DMS153 treated with DMSO at 0.1 percent for 48 hours (cell line): ENCODE measurements at regions not wholly inside any gene's neighbourhood (a gene's known extent, or its start where the extent isn't known, plus 50 kb on each side); places are given as distances from the start of the nearest gene placed in this dataset.

Experiments used
- DNase-seq: peaks from one replicate; lab custom pipeline; 2025; ENCODE audit not compliant: unreplicated experiment; lab: John Stamatoyannopoulos, UW

DNA sequence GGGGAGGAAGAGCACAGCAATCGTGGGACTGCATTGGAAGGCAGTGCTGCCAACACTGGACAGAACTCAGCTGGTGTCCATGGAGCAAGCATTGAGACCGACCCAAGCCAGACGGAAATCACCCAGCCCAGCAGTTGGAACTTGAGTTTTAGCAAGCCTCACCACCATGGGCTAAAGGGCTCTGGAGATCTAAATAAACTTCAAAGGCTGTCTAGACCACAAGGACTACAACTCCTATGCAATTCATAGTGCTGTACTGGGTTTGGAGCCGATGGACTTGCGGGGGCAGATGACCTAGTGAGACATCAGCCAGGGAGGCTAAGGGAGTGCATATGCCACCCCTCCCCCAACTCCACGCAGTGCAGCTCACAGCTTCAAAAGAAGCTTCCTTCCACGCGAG is 243.6 kb upstream of the SLC39A10 start:
- no peak for DNase-seq

DNA sequence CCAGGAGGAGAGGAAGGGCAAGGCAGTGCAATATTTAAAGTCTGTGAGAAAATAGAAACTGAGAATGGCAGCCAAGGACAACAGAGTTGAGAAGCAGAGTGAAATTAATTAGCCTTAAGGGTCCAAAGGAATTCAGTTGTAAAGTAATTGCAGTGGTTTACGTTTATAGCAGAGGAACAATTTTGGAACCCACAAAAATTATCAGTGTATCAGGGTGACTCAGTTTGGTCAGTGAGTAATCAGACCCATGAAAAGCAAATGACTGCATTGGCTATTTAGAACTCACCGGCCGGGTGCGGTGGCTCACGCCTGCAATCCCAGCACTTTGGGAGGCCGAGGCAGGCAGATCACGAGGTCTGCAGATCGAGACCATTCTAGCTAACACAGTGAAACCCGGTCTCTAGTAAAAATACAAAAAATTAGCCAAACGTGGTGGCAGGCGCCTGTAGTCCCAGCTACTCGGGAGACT is 245.8 kb upstream of the SLC39A10 start:
- DNase-seq, result no peak

DNA sequence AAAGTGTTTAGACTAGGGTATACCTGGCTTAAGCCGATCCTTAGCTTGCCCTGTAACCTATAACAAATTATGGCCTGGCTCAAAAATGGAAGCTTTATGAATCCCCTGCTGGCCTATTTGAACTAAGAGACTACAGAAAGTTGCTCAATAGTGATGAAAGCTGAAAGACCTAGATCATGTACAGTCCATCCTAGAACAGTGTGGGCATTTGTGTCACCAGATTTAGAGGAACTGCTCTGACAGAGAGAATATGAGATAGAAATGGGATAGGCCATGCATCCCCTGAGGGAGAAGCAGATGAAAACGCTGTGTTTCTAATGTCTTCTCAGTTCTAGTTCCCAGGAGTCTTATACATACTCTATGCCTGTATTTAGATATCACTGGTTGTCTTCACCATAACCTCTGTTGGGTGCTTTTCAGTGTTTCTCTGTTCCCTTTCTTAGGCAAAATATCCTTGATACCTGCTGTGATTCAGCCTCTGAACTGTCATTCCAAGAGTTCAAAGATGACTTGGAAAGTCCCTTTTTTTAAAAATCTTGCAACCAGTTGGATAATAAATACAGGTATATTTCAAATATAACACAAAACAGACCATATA is 246.9 kb upstream of the SLC39A10 start:
- no peak for DNase-seq

DNA sequence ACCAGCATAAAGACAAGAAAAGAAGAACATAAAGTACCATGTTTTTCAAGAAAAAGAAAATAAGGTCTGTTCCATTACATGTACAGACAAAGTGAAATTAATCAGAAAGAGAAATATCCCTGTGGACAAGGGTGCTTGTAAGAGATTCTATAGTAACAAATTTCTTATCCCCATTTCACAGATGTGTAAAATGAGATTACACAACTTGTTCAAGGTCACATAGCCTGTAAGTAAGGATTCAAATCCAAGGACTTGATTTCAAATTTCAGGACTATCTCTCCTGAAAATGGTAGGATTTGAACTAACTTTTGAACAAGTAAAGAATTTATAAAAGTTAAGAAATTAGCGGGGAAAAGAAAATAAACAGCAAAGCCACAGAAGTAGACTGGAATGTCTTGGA is 248.2 kb upstream of the SLC39A10 start:
- no peak for DNase-seq

DNA sequence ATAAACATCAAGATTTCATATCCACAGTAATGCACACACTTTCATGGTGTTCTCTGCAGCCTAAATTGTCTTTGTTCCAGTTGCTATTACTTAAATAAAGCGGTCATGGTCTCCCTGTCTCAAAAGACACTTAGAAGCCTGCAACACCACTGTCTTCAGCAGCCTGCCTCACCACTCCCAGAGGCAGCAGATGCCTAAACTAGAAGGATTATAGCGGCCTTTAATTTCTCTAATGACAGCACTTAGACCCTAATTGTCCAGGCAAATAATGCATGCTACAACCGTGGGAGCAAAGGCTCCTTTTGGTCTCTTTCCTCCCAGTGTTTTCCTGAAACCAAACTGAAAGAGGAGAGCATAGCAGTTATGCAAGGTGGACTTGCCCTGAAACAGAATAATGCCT is 248.8 kb upstream of the SLC39A10 start:
- DNase-seq, result no peak

DNA sequence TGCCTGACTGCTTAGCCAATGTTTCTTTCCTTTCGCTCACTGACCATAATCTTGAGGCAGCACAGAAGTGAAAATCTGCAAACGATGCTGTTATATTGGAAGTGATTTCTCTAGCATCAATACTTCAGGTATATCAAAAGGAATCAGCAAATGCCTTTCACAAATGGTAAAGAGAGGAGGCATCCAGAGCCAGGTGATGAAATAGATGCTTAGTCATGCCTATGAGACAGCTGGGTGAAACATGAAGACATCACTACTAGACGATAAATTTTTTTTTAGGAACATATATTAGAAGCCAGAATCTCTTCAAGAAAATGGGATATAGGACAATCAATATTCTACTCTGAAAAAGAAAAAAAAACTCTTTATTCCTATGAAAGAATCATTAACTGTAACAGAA is 249.2 kb upstream of the SLC39A10 start:
- no peak for DNase-seq

DNA sequence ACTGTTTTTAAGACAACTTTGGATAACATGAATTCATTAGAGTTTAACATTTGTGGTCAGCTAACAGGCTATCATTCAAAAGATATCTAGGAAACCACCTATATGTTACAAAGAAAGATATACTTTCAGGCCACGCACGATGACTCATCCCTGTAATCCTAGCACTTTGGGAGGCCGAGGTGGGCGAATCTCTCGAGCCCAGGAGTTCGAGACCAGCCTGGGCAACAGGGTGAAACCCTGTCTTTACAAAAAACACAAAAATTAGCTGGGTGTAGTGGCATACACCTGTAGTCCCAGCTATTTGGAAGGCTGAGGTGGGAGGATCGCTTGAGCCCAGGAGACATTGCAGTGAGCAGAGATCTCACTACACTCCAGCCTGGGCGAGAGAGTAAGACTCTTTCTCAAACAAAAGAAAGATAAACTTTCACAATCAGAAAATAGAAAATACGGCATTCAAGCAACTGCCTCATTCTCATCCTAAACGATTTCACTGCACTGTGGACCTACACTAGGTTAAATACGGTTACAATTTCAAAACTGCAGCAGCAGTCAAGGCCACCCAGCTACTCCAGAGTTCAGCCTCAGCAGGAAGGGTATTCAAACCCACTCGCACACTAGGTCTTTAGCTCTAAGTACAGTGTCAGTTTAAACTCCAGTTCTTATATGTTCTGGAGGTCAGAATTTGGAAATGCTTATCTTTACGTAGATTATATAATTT is 250.0 kb upstream of the SLC39A10 start:
- DNase-seq, result no peak

DNA sequence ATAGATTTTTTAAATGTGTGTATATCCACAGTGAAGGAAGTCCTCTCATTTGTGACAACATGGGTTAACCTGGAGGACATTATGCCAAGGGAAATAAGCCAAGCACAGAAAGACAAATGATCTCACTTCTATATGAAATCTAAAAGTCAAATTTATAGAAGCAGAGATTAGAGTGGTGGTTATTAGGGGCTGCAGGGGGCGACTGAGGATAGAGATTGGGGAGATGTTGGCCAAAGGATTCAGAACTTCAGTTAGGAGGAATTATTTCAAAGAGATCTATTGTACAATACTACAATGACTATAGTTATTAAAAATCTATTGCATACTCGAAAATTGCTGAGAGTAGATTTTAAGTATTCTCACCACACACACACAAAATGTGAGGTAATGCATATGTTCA is 252.4 kb upstream of the SLC39A10 start:
- DNase-seq, result no peak

DNA sequence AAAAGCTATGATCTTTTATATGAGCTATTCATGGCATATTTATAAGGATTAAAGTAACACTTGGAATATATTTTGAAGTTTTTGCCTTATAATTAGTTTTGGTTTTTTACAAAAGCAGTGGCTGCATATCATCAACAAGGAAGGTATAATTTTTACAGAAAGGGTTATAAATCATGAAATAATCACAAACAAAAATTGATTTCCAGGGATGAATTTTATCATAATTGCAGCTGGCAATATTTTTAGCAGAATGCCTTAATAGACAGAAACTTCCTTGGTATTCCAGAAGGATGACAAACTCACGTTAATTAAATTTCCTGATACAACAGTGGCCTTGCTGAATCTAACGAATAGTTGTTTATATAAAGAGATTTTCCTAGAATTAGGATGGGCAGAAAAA is 260.5 kb upstream of the SLC39A10 start:
- DNase-seq, result no peak

DNA sequence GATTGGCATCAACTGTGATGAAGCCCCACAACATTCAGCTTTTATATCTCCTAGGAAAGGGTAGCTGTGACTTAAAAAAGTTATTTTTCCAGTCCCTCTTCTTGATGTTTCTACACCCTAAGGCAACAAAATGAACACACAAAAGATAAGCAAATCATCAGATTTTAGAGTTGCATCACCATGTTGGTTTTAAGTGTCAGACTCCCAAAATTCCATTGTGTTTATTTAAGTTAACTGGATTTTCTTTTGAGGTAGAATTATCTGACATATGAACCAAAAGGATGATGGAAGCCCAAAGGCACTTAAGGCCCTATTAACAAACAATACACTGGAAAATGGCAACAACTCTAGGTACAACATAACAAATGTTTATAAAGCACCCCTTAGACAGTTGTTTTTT is 261.7 kb upstream of the SLC39A10 start:
- no peak for DNase-seq

DNA sequence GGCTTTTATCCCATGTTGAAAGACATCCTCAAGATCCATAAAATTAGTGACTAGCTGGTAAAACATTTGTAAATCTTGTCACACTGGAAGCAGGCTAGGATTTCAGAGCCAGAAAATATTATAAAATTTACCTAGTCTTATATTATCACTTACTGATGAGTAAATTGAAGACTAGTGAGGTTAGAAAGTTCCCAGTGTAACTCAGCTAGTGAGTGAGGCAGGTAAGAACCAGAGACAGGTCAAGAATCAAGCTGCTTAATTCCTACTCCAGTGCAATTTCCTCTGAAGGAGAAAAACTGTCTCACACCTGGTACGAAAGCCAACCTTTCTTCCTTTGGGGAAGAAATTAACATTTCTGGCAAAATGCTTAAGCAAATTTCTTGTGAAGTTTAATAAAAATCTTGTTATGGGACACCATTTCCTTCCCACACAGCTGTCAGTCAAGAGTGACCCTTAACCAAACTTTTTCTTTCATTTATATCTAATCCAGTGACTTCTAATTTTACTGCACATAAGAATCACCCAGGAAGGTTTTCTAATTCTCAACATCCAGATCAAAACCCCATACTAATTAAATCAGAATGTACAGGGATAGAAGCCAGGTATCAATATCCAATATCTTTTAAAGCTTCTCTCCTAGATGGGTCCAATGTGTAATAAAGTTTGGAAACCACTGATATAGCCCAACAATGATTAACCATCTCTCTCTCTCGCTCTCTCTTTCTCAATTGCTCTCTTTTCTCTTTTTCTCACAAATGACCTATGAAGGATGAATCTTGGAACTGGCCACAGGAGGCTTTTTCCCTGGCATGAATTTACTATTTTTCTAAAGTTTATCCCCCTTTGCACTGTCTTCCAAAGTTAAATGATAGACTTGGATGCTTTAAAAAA is 264.3 kb upstream of the SLC39A10 start:
- DNase-seq, result no peak

DNA sequence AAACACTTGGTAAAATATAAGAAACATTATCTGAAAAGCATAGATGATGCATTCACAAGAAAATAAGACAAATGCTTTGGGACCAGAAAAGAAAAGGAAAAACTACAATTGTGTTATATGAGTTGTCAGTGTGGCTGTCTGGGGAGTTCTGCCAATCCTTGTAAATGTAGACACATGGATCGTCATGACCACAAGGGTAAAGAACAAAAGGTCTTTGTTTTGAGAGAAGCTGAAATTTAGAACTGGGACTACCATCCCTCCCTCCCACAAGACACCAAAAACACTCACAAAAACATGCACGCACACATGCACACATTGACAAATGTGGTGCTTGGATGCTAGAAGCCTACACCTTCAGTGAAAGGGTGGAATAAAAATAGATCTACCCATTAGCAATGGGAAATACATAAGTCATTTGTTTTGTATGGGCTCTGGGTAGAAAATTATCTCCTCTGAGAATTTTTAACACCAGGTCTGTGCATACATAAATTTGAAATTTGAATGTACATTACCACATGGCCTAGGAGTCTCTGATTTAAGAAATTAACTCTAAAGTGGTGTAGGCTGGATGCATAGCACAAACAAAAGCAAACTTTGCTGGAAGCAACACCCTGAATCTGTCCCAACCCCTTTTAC is 266.2 kb upstream of the SLC39A10 start:
- DNase-seq, result no peak

DNA sequence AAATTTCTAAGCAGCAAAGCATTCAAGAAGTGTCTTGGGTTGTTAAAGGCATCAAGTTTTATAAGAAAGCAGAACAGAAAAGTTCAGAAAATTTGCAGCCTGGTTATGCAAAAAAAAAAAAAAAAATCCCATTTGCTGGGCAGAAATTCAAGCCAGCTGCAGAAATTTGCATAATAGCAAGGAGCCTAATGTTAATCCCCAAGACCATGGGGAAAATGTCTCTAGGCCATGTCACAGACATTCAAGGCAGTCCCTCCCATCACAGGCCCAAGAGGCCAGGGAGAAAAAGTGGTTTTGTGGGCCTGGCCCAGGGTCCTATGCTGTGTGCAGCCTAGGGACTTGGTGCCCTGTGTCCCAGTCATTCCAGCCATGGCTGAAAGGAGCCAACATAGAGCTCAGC is 269.0 kb upstream of the SLC39A10 start:
- DNase-seq, result no peak

DNA sequence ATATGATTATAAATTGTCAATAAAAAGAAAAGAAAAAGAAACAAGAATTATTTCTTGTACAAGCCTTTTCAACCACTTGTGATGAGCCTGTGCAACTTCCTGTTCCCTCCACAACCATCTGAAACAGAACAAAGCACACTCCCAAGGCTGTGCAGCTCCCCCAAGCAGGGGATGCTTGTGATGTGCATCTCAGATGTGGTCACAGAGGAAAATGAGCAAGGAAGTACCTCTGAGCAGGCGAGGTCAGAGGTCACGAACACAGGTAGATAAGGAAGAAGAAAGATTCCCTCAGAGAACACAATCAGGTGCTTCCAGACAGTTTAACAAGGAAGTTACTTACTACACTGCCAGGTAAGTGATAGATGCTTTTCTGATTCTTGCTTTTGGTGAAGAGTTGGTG is 274.8 kb upstream of the SLC39A10 start:
- no peak for DNase-seq

DNA sequence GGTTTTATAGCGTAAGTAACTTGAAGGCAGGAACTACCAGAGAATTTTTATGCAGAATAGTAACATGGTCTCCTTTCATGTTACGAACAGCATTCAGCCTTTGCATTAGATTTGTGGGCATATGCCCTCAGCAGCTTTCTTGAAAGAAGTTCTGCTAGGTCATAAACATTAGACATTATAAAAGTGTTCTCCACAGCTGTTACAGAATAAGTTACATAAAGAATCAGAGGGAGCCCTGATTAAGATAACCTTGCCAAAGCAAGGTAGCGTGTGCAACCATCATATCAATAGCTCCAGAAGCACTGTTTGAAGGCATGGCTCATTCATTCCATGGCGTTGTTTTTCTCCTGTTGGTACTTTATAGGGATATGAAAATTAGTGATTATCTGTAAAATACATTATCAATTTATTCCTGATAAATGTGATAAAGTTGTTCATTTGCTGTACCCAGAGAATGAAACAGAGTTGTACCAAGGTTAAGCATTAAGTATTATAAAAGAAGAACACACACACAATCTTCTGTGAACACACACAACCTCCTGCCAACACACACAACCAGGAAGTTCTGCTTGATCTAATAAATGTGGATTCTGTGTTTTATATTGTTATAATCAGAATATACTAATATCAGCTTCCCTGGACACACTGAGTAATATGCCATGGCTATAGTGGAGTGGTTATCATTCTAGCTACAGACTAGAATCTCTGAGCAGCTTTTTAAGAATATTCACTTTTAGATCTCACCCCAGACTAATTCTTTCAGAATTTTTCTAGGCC is 286.7 kb upstream of the SLC39A10 start:
- no peak for DNase-seq

DNA sequence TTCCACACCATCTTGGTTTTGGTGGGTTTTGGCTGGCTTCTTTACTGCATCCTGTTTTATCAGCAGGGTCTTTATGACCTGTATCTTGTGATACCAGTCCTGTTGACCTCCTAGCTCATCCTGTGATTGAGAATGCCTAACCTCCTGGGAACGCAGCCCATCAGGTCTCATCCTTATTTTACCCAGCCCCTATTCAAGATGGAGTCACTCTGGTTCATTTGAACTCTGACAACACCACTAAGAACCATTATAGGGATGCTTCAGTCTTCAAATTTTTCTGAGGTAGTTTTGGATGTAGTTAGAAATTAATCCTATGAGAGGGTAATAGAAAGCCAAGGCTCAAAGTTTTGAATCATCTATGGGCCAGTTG is 287.8 kb upstream of the SLC39A10 start:
- no peak for DNase-seq

DNA sequence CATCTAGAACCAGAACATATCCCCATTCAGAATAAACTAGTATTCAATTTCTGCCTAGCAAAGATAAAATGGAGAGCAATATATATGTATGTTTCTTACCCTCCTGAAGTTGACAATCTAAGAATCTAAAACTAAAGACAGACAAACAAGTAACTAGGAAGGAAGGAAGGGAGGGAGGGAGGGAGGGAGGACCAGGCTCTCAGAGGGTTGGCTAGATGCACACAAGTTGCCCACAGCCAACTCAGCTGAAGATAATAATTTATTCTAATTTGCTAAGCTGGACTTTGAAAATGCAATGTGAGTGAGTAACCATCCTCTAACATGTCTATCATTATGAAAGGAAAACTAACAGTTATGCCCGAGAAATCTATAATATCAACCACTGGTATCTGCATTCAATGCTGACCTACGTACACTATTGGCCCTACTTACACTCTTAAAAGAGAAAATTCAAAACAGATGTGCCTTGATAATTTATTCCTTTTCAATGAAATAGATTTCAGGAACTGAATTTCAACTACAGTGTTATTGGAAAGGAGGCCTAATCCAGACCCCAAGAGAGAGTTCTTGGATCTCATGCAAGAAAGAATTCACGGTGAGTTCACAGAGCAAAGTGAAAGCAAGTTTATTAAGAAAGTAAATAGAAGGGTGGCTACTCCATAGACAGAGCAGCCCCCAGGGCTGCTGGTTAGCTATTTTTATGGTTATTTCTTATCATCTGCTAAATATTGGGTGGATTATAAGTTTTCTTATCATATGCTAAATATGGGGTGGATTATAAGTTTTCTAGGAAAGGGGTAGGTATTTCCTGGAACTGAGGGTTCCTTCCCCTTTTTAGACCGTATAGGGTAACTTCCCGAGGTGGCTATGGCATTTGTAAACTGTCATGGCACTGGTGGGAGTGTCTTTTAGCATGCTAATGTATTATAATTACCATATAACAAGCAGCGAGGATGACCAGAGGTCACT is 288.5 kb upstream of the SLC39A10 start:
- DNase-seq, result no peak

DNA sequence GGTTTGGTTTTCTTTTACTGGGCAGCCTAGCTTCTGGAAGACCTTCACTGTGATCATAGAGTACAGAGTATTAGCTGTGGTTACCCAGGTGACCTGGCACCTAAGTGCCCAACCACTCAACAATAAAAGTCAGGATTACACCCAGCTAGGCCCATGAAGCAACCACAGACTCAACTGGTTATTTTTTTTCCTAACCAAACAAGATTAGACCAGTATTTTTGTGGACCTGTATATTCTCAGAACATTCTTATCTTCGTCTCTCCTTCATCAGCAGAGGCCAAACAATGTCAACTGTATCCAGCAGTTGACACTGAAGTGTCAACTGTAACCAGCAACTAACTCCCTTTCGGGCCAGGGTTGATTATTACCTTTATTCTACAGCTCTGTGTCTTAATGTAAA is 289.2 kb upstream of the SLC39A10 start:
- no peak for DNase-seq
